Stimulated activated CD8-positive, alpha-beta memory T cell treated with anti-CD3 and anti-CD28 coated beads, Interleukin-2, amount 100 ng/mL, for 48 hours (primary cell): ENCODE measurements at regions not wholly inside any gene's neighbourhood (a gene's known extent, or its start where the extent isn't known, plus 50 kb on each side); places are given as distances from the start of the nearest gene placed in this dataset.
"Not testable (repeated sequence)": the region's sequence is repeated elsewhere in the genome, so short reads cannot be mapped to it uniquely, and the experiment has no call there.

Experiments
- DNase-seq, 2 donors: peaks; one replicate each; pipeline ENCODE4 v3.0.0-alpha.2; 2020; ENCODE audit warnings: low read depth in 2 of 2

GRCh38 chr2:40690036-40690435, 238.1 kb upstream of the SLC8A1 start:
- DNase-seq, result no peak

- DNase-seq, result no peak
Observed at GRCh38 chr2:40690525-40690924, 238.6 kb upstream of the SLC8A1 start.

GRCh38 chr2:40700231-40700954, 248.5 kb upstream of the SLC8A1 start:
- no peak for DNase-seq

GRCh38 chr2:40712197-40712894, 260.5 kb upstream of the SLC8A1 start:
- not testable (repeated sequence) for DNase-seq

- no peak for DNase-seq
Observed at GRCh38 chr2:40716879-40717278, 265.0 kb upstream of the SLC8A1 start.

GRCh38 chr2:40719414-40719813, 267.5 kb upstream of the SLC8A1 start:
- no peak for DNase-seq

GRCh38 chr2:40721595-40721994, 269.7 kb upstream of the SLC8A1 start:
- DNase-seq, result no peak

- DNase-seq, result no peak
Observed at GRCh38 chr2:40723194-40723593, 271.3 kb upstream of the SLC8A1 start.

GRCh38 chr2:40725040-40725439, 273.1 kb upstream of the SLC8A1 start:
- no peak for DNase-seq

GRCh38 chr2:40725950-40726349, 274.1 kb upstream of the SLC8A1 start:
- DNase-seq, result no peak

- no peak for DNase-seq
Observed at GRCh38 chr2:40734797-40735196, 282.9 kb upstream of the SLC8A1 start.

- no peak for DNase-seq
Observed at GRCh38 chr2:40737180-40737579, 285.3 kb upstream of the SLC8A1 start.

GRCh38 chr2:40740419-40740818, 288.5 kb upstream of the SLC8A1 start:
- no peak for DNase-seq

- DNase-seq, result no peak
Observed at GRCh38 chr2:40741532-40741931, 289.6 kb upstream of the SLC8A1 start.

- DNase-seq, result no peak
Observed at GRCh38 chr2:40746191-40746590, 294.3 kb upstream of the SLC8A1 start.

GRCh38 chr2:40751981-40752380, 300.1 kb upstream of the SLC8A1 start:
- DNase-seq, result no peak

GRCh38 chr2:40752796-40753195, 300.9 kb upstream of the SLC8A1 start:
- no peak for DNase-seq

- no peak for DNase-seq
Observed at GRCh38 chr2:40754912-40755311, 303.0 kb upstream of the SLC8A1 start.

- no peak for DNase-seq
Observed at GRCh38 chr2:40758401-40759155, 306.7 kb upstream of the SLC8A1 start.

- no peak for DNase-seq
Observed at GRCh38 chr2:40760071-40760666, 308.3 kb upstream of the SLC8A1 start.

GRCh38 chr2:40773291-40773690, 321.4 kb upstream of the SLC8A1 start:
- DNase-seq, result no peak

- DNase-seq, result no peak
Observed at GRCh38 chr2:40783704-40784103, 331.8 kb upstream of the SLC8A1 start.
